WI38 (cell line): ENCODE measurements at regions not wholly inside any gene's neighbourhood (a gene's known extent, or its start where the extent isn't known, plus 50 kb on each side); places are given as distances from the start of the nearest gene placed in this dataset.

Experiments
- H3K4me3 ChIP-seq: 2 replicates; pipeline ENCODE4 v1.5.1; 2011; ENCODE audit warnings: low read depth, mild to moderate bottlenecking, control low read depth, low read length
- TF ChIP-seq, protein P1 (sequence below): IDR thresholded peaks from 2 replicates; pipeline ENCODE4 v1.5.1; 2012; ENCODE audit warnings: low read depth, mild to moderate bottlenecking, control low read depth, low read length

DNA sequence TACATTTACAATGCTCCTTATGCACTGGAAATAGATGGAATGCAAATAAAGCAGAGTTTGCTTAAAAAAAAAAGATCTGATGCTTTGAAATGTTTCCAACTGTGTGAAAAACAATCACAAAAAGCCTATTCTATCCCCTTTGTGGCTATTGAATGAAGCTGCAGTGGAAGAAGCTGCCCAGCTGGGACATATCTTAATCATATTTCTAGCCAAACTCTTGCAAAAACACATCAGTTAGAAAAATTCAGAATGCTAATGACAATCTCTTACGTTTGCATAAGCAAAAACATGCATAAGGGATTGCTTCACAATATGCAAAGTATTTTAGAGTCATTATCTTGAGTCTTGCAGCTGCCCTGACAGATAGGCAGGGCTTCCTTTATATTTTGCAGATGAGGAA lies 526.4 kb upstream of the USP24 start:
- H3K4me3 ChIP-seq = no peak overlapping the region
- TF ChIP-seq, protein P1, sequence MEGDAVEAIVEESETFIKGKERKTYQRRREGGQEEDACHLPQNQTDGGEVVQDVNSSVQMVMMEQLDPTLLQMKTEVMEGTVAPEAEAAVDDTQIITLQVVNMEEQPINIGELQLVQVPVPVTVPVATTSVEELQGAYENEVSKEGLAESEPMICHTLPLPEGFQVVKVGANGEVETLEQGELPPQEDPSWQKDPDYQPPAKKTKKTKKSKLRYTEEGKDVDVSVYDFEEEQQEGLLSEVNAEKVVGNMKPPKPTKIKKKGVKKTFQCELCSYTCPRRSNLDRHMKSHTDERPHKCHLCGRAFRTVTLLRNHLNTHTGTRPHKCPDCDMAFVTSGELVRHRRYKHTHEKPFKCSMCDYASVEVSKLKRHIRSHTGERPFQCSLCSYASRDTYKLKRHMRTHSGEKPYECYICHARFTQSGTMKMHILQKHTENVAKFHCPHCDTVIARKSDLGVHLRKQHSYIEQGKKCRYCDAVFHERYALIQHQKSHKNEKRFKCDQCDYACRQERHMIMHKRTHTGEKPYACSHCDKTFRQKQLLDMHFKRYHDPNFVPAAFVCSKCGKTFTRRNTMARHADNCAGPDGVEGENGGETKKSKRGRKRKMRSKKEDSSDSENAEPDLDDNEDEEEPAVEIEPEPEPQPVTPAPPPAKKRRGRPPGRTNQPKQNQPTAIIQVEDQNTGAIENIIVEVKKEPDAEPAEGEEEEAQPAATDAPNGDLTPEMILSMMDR = no peak

DNA sequence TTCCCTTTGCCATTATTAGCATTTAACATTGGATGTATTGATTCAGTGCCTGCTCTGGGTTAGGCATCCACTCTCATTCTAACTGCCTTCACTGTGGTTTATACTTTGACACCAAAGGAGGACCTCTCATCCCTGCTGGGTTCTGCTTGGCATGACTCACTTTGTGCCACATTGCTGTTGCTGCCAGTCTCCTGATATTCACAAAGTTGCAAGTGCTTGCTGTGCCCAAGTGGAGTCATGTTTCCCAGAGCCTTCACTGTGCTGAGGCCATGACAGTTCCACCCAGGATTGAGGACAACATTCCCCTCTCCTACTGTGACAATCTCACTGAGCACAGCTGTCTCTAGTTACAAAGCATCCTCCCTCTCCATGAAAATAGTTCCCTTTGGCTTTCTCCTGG lies 519.9 kb upstream of the USP24 start:
- H3K4me3 ChIP-seq = no peak overlapping the region
- TF ChIP-seq, protein P1 = no peak

DNA sequence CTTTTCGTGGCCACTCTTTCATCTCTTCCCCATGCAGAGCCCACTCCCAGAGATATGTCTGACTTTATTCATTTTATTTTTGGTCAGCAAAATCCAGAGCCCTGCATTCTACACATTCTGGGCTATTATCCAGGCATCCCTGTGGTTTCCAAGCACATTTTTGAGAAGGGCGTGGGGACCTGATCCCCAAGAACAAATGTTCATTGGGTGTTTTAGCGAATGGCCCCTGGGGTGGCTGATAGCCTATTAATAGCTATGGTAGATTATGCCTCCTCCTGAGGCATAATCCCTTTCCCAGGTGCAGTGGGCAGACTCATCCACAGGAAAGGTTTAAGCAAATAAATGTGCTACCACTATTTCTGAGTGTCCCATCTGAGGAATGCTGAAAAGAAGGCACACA lies 511.8 kb upstream of the USP24 start:
- H3K4me3 ChIP-seq = no peak overlapping the region
- TF ChIP-seq, protein P1 = no peak

DNA sequence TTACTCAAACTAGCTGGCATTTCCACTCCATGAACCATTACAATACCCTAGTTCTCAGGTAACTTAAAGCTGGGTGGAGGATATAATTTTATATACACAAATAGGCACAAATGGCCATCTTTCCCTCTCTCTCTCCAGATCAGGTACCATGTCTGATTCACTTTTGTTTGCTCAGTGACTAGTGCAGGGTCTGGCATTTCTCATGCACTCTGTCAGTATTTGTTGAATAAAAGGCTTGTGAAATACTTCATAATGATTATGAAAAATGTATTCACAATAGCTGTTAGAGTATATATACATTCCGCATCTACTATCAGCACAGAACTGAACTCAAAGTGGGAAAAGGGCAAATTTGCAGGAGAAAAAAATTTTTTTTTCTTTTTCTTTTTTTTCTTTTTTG lies 510.2 kb upstream of the USP24 start:
- H3K4me3 ChIP-seq = no peak overlapping the region
- TF ChIP-seq, protein P1 = no peak

DNA sequence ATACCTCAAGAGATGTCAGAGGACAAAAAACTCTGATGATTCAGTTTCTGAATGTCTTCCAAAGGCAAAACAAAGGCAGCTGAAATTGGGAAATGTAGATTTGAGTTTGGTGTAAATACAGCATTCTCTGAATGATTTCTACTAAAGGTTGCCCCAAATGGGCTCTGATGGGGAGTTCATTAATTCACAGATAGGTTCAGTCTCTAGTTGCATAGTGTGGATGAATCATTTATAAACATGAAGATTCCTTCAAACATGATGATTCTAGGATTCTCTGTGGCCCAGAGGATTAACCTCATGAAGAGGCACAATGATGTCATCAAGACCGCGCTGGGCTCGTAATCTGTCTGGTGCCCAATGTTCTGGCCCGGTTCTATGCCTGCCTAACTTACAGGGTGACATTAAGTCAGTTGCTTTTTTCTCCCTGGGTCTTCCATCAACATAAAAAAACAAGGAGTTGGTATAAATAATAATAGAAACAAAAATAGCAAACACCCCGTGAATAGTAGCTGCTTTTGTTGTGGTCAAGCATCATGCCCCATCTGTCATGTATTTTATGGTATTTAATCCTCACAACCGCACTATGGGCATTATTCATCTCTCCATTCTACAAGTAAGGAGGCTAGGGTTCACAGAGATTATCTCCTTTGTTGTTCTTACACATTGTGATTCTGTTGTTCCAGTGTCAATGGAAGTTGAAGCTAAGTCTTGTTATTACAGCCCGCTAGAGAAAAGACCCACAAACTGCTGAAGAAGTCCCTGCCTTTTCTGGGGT lies 509.6 kb upstream of the USP24 start:
- no peak overlapping the region for H3K4me3 ChIP-seq
- TF ChIP-seq, protein P1 = no peak

GRCh38 chr1:55723001-55723400 lies 507.8 kb upstream of the USP24 start:
- H3K4me3 ChIP-seq = no peak overlapping the region
- TF ChIP-seq, protein P1 = no peak

- H3K4me3 ChIP-seq = no peak overlapping the region
- TF ChIP-seq, protein P1 = no peak
Observed at GRCh38 chr1:55720261-55720660, 505.1 kb upstream of the USP24 start.
